H1 (cell line): ENCODE measurements at regions not wholly inside any gene's neighbourhood (a gene's known extent, or its start where the extent isn't known, plus 50 kb on each side); places are given as distances from the start of the nearest gene placed in this dataset.

Experiments
- TF ChIP-seq, protein P1 (sequence below): fragments of 300-600 bp; sonication (generic); IDR thresholded peaks from 2 replicates; pipeline ENCODE4 v1.7.1; 2012; ENCODE audit warnings: low read length, moderate library complexity, mild to moderate bottlenecking, inconsistent platforms; ENCODE audit not compliant: insufficient replicate concordance

DNA sequence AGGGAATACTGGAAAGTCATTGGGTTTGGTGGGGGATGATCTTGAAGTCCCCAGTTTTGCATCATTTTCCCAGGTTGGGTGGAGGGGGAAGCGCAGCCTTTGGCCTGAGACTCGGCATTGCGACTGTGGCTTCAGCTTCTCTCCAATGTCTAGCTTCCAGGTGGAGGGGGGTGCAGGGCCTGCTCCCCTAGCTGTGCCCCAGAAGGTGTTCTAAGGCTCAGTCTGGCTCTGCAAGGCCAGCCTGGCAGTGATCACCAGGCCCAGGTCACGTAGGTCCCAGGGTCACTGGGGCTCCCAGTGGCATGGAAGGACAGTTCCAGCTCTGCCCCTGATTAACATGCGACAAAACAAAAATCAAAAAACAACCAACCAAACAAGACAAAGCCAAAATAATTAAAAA lies 56.9 kb upstream of the HAAO start (continued):
- TF ChIP-seq, protein P1, sequence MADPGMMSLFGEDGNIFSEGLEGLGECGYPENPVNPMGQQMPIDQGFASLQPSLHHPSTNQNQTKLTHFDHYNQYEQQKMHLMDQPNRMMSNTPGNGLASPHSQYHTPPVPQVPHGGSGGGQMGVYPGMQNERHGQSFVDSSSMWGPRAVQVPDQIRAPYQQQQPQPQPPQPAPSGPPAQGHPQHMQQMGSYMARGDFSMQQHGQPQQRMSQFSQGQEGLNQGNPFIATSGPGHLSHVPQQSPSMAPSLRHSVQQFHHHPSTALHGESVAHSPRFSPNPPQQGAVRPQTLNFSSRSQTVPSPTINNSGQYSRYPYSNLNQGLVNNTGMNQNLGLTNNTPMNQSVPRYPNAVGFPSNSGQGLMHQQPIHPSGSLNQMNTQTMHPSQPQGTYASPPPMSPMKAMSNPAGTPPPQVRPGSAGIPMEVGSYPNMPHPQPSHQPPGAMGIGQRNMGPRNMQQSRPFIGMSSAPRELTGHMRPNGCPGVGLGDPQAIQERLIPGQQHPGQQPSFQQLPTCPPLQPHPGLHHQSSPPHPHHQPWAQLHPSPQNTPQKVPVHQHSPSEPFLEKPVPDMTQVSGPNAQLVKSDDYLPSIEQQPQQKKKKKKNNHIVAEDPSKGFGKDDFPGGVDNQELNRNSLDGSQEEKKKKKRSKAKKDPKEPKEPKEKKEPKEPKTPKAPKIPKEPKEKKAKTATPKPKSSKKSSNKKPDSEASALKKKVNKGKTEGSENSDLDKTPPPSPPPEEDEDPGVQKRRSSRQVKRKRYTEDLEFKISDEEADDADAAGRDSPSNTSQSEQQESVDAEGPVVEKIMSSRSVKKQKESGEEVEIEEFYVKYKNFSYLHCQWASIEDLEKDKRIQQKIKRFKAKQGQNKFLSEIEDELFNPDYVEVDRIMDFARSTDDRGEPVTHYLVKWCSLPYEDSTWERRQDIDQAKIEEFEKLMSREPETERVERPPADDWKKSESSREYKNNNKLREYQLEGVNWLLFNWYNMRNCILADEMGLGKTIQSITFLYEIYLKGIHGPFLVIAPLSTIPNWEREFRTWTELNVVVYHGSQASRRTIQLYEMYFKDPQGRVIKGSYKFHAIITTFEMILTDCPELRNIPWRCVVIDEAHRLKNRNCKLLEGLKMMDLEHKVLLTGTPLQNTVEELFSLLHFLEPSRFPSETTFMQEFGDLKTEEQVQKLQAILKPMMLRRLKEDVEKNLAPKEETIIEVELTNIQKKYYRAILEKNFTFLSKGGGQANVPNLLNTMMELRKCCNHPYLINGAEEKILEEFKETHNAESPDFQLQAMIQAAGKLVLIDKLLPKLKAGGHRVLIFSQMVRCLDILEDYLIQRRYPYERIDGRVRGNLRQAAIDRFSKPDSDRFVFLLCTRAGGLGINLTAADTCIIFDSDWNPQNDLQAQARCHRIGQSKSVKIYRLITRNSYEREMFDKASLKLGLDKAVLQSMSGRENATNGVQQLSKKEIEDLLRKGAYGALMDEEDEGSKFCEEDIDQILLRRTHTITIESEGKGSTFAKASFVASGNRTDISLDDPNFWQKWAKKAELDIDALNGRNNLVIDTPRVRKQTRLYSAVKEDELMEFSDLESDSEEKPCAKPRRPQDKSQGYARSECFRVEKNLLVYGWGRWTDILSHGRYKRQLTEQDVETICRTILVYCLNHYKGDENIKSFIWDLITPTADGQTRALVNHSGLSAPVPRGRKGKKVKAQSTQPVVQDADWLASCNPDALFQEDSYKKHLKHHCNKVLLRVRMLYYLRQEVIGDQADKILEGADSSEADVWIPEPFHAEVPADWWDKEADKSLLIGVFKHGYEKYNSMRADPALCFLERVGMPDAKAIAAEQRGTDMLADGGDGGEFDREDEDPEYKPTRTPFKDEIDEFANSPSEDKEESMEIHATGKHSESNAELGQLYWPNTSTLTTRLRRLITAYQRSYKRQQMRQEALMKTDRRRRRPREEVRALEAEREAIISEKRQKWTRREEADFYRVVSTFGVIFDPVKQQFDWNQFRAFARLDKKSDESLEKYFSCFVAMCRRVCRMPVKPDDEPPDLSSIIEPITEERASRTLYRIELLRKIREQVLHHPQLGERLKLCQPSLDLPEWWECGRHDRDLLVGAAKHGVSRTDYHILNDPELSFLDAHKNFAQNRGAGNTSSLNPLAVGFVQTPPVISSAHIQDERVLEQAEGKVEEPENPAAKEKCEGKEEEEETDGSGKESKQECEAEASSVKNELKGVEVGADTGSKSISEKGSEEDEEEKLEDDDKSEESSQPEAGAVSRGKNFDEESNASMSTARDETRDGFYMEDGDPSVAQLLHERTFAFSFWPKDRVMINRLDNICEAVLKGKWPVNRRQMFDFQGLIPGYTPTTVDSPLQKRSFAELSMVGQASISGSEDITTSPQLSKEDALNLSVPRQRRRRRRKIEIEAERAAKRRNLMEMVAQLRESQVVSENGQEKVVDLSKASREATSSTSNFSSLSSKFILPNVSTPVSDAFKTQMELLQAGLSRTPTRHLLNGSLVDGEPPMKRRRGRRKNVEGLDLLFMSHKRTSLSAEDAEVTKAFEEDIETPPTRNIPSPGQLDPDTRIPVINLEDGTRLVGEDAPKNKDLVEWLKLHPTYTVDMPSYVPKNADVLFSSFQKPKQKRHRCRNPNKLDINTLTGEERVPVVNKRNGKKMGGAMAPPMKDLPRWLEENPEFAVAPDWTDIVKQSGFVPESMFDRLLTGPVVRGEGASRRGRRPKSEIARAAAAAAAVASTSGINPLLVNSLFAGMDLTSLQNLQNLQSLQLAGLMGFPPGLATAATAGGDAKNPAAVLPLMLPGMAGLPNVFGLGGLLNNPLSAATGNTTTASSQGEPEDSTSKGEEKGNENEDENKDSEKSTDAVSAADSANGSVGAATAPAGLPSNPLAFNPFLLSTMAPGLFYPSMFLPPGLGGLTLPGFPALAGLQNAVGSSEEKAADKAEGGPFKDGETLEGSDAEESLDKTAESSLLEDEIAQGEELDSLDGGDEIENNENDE, result no peak
